ENCODE measurements at regions not wholly inside any gene's neighbourhood (a gene's known extent, or its start where the extent isn't known, plus 50 kb on each side); places are given as distances from the start of the nearest gene placed in this dataset.

DNA sequence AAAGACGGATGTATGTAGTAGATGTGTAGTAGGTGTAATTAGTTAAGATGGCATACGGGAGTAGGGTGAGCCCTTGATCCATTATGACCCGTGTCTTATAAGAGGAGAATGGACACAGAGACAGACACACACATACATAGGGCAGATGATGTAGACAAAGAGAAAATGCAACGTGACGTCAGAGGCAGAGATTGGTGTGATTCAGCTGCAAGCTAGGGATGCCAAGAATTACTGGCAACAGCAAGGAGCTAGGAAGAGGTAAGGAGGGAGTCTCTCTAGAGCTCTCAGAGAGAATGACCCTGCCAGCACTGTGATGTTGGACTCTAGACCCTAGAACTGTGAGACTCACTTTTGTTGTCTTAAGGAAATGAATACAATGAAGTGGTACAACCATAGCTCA is 247.0 kb upstream of the HABP2 start:
- Histone ChIP-seq H3K4me2 (no peak overlapping the region), H4K20me1 (replicated peaks; ENCODE audit: insufficient read depth) (no peaks in the 10 kb centered on the region), H3K9me2 (ENCODE audit: insufficient read depth) (0 out of 2 replicates have a peak, but pooled peaks cover under 1% of the 10 kb centered on the region), H3K4me1 (ENCODE audit: insufficient read depth) (0 out of 2 replicates have a peak, but pooled peaks cover 6% of the 10 kb centered on the region), H3K4me3 (no peak overlapping the region), H2AFZ (no peak overlapping the region), H3K36me3 (ENCODE audit: insufficient read depth) (no peaks in the 10 kb centered on the region), H3K79me2 (replicated peaks; ENCODE audit: insufficient read depth) (no peaks in the 10 kb centered on the region), H3K27me3 (ENCODE audit: insufficient read depth) (no peaks in the 10 kb centered on the region), H3F3A (replicated peaks; ENCODE audit: low read depth) (no peaks in the 10 kb centered on the region), H3K27ac (ENCODE audit: low read depth) (no peak overlapping the region)
- Mint-ChIP-seq H3K9me3 (no peaks in the 10 kb centered on the region), H3K4me3 (no peak overlapping the region), H3K36me3 (ENCODE audit: low read depth) (no peaks in the 10 kb centered on the region), H3K27ac (no peak overlapping the region), H3K27me3 (ENCODE audit: insufficient read depth, low read depth, poor library complexity) (no peaks in the 10 kb centered on the region), H3K4me1 (peaks cover 6% of the 10 kb centered on the region)
- no peak for DNase-seq (ENCODE audit: low spot score)
- TF ChIP-seq EZH2 (IDR thresholded peaks at IDR 0.05; ENCODE audit: low read depth, unreplicated experiment) (no peak), ZNF331 (CRISPR knock-in tag; IDR thresholded peaks at IDR 0.05; ENCODE audit: low read depth) (no peak), POLR2AphosphoS5 (IDR thresholded peaks at IDR 0.05; ENCODE audit: low read depth) (no peak), JUNB (IDR thresholded peaks at IDR 0.05; ENCODE audit: unreplicated experiment) (no peak), CREB1 (CRISPR knock-in tag; IDR thresholded peaks at IDR 0.05; ENCODE audit: low read depth) (no peak), ZNF114 (CRISPR knock-in tag; IDR thresholded peaks at IDR 0.05) (no peak), NANOG (IDR thresholded peaks at IDR 0.05; ENCODE audit: borderline replicate concordance) (no peak)
- TF ChIP-seq, protein P1, sequence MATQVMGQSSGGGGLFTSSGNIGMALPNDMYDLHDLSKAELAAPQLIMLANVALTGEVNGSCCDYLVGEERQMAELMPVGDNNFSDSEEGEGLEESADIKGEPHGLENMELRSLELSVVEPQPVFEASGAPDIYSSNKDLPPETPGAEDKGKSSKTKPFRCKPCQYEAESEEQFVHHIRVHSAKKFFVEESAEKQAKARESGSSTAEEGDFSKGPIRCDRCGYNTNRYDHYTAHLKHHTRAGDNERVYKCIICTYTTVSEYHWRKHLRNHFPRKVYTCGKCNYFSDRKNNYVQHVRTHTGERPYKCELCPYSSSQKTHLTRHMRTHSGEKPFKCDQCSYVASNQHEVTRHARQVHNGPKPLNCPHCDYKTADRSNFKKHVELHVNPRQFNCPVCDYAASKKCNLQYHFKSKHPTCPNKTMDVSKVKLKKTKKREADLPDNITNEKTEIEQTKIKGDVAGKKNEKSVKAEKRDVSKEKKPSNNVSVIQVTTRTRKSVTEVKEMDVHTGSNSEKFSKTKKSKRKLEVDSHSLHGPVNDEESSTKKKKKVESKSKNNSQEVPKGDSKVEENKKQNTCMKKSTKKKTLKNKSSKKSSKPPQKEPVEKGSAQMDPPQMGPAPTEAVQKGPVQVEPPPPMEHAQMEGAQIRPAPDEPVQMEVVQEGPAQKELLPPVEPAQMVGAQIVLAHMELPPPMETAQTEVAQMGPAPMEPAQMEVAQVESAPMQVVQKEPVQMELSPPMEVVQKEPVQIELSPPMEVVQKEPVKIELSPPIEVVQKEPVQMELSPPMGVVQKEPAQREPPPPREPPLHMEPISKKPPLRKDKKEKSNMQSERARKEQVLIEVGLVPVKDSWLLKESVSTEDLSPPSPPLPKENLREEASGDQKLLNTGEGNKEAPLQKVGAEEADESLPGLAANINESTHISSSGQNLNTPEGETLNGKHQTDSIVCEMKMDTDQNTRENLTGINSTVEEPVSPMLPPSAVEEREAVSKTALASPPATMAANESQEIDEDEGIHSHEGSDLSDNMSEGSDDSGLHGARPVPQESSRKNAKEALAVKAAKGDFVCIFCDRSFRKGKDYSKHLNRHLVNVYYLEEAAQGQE (IDR thresholded peaks at IDR 0.05; ENCODE audit: unreplicated experiment), result no peak
- ATAC-seq, result no peak

DNA sequence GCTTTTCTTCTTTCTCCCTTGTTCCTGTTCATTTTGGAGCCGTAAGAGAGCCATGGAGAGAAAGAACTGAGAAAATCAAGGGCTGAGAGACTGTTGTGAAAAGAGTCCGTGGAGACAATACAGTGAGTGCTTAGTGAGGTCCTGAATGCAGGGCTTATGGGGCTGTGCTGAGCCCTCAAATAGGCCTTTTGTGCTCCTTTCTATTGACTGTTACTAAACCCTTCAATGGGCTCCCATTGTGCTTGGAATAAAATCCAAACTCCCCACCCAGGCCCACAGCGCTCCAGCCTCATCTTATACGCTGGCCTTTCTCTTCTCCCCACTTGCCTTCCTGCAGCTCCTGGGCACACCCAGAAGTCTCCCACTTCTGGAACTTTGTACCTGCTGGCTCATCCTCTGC is 243.1 kb upstream of the HABP2 start:
- no peak overlapping the region for H3K4me2 ChIP-seq
- TF ChIP-seq POLR2AphosphoS5 (IDR thresholded peaks at IDR 0.05; ENCODE audit: low read depth) (no peak), ZNF114 (CRISPR knock-in tag; IDR thresholded peaks at IDR 0.05) (no peak), ZNF331 (CRISPR knock-in tag; IDR thresholded peaks at IDR 0.05; ENCODE audit: low read depth) (no peak)
- TF ChIP-seq, protein P2, sequence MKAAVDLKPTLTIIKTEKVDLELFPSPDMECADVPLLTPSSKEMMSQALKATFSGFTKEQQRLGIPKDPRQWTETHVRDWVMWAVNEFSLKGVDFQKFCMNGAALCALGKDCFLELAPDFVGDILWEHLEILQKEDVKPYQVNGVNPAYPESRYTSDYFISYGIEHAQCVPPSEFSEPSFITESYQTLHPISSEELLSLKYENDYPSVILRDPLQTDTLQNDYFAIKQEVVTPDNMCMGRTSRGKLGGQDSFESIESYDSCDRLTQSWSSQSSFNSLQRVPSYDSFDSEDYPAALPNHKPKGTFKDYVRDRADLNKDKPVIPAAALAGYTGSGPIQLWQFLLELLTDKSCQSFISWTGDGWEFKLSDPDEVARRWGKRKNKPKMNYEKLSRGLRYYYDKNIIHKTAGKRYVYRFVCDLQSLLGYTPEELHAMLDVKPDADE (IDR thresholded peaks at IDR 0.05), result no peak
- TF ChIP-seq, protein P3, sequence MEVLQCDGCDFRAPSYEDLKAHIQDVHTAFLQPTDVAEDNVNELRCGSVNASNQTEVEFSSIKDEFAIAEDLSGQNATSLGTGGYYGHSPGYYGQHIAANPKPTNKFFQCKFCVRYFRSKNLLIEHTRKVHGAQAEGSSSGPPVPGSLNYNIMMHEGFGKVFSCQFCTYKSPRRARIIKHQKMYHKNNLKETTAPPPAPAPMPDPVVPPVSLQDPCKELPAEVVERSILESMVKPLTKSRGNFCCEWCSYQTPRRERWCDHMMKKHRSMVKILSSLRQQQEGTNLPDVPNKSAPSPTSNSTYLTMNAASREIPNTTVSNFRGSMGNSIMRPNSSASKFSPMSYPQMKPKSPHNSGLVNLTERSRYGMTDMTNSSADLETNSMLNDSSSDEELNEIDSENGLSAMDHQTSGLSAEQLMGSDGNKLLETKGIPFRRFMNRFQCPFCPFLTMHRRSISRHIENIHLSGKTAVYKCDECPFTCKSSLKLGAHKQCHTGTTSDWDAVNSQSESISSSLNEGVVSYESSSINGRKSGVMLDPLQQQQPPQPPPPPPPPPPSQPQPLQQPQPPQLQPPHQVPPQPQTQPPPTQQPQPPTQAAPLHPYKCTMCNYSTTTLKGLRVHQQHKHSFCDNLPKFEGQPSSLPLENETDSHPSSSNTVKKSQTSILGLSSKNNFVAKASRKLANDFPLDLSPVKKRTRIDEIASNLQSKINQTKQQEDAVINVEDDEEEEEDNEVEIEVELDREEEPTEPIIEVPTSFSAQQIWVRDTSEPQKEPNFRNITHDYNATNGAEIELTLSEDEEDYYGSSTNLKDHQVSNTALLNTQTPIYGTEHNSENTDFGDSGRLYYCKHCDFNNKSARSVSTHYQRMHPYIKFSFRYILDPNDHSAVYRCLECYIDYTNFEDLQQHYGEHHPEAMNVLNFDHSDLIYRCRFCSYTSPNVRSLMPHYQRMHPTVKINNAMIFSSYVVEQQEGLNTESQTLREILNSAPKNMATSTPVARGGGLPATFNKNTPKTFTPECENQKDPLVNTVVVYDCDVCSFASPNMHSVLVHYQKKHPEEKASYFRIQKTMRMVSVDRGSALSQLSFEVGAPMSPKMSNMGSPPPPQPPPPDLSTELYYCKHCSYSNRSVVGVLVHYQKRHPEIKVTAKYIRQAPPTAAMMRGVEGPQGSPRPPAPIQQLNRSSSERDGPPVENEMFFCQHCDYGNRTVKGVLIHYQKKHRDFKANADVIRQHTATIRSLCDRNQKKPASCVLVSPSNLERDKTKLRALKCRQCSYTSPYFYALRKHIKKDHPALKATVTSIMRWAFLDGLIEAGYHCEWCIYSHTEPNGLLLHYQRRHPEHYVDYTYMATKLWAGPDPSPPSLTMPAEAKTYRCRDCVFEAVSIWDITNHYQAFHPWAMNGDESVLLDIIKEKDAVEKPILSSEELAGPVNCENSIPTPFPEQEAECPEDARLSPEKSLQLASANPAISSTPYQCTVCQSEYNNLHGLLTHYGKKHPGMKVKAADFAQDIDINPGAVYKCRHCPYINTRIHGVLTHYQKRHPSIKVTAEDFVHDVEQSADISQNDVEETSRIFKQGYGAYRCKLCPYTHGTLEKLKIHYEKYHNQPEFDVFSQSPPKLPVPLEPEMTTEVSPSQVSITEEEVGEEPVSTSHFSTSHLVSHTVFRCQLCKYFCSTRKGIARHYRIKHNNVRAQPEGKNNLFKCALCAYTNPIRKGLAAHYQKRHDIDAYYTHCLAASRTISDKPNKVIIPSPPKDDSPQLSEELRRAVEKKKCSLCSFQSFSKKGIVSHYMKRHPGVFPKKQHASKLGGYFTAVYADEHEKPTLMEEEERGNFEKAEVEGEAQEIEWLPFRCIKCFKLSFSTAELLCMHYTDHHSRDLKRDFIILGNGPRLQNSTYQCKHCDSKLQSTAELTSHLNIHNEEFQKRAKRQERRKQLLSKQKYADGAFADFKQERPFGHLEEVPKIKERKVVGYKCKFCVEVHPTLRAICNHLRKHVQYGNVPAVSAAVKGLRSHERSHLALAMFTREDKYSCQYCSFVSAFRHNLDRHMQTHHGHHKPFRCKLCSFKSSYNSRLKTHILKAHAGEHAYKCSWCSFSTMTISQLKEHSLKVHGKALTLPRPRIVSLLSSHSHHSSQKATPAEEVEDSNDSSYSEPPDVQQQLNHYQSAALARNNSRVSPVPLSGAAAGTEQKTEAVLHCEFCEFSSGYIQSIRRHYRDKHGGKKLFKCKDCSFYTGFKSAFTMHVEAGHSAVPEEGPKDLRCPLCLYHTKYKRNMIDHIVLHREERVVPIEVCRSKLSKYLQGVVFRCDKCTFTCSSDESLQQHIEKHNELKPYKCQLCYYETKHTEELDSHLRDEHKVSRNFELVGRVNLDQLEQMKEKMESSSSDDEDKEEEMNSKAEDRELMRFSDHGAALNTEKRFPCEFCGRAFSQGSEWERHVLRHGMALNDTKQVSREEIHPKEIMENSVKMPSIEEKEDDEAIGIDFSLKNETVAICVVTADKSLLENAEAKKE (CRISPR knock-in tag; IDR thresholded peaks at IDR 0.05), result no peak

More for the DNA sequence above, 243.1 kb upstream of the HABP2 start:
- Mint-ChIP-seq H3K9me3 (no peaks in the 10 kb centered on the region), H3K27ac (no peak overlapping the region), H3K36me3 (ENCODE audit: low read depth) (no peaks in the 10 kb centered on the region), H3K4me3 (no peak overlapping the region), H3K27me3 (ENCODE audit: insufficient read depth, low read depth, poor library complexity) (peaks cover under 1% of the 10 kb centered on the region), H3K4me1 (peaks cover 6% of the 10 kb centered on the region)
- H3K79me2 ChIP-seq (replicated peaks; ENCODE audit: insufficient read depth), result no peaks in the 10 kb centered on the region
- H3K9me2 ChIP-seq (ENCODE audit: insufficient read depth), result 0 out of 2 replicates have a peak, but pooled peaks cover 3% of the 10 kb centered on the region
- H3K27ac ChIP-seq (ENCODE audit: low read depth), result no peak overlapping the region
- no peak overlapping the region for H3K4me3 ChIP-seq
- no peaks in the 10 kb centered on the region for H3K27me3 ChIP-seq (ENCODE audit: insufficient read depth)
- H3F3A ChIP-seq (replicated peaks; ENCODE audit: low read depth), result no peaks in the 10 kb centered on the region
- peak overlapping the region; percentile 78 for H2AFZ ChIP-seq
- ATAC-seq (peak; percentile 96), DNase-seq (ENCODE audit: low spot score) (no peak)
- H3K36me3 ChIP-seq (ENCODE audit: insufficient read depth), result no peaks in the 10 kb centered on the region
- H3K4me1 ChIP-seq (ENCODE audit: insufficient read depth), result 0 out of 2 replicates have a peak, but pooled peaks cover 6% of the 10 kb centered on the region
- no peaks in the 10 kb centered on the region for H4K20me1 ChIP-seq (replicated peaks; ENCODE audit: insufficient read depth)
